ENCODE measurements at regions not wholly inside any gene's neighbourhood (a gene's known extent, or its start where the extent isn't known, plus 50 kb on each side); places are given as distances from the start of the nearest gene placed in this dataset.

GRCh38 chr11:91854171-91854570 lies 370.4 kb upstream of the FAT3 start:
- DNase-seq, result no peak

- no peak for DNase-seq
Measured at GRCh38 chr11:91851908-91852307, 372.7 kb upstream of the FAT3 start.

- DNase-seq, result no peak
Measured at GRCh38 chr11:91850533-91851275, 373.9 kb upstream of the FAT3 start.

GRCh38 chr11:91850021-91850420 lies 374.6 kb upstream of the FAT3 start:
- no peak for DNase-seq

GRCh38 chr11:91846649-91847048 lies 378.0 kb upstream of the FAT3 start:
- no peak for DNase-seq

- DNase-seq, result no peak
Measured at GRCh38 chr11:91846002-91846401, 378.6 kb upstream of the FAT3 start.

DNA sequence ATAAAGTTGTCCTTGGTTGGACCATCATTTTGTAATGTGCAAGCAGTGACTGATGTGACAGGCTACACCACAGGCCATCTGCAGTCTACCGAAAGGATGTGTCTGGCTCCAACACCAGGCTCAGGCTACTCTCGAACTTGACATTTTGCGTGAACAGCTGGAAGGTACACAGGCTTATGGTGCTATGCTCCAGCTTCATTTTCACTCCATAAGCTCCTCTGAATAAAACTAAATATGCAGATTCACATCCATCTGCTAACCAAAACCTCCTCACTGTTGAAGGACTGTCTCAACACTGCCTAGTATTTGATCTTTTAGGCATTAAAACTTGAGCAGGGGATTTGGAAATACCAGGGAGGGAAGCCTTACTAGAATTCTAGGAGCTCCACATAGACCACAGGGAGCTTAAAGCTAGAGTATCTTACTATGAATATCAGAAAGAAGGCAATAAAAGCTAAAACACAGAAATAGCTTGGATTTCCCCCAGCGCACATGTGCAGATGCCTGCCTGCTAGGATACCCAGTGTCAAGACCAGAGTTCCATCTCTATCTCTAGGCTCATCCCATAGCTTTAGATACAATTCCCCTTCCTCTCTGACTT lies 383.9 kb upstream of the FAT3 start:
- no peak for DNase-seq

- DNase-seq, result no peak
Measured at GRCh38 chr11:91837411-91838330, 386.9 kb upstream of the FAT3 start.

DNA sequence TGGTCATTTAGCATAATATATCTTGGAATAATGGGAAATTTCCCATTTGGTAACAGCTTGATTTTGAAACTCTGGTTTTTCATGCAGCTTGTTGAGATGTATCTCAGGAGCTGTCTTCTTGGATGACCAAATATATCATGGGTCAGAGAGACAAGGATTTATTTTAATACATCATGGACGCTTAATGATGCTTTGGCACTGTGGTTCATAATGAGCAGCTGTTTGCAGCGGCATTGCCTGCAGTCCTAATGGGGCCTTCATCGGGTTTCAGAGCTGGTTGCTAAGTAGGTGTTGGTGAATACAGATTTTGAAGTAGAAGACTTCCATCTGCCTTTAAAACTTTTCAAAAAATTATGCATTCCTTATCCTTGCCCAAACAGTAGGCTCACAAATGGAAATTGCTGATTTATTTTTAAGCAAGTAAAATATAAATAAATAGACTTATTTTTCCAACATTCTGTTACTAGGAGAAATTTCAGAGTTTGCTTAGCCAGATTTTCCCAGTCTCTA lies 389.5 kb upstream of the FAT3 start:
- DNase-seq, result no peak

GRCh38 chr11:91828901-91829300 lies 395.7 kb upstream of the FAT3 start:
- DNase-seq, result no peak

DNA sequence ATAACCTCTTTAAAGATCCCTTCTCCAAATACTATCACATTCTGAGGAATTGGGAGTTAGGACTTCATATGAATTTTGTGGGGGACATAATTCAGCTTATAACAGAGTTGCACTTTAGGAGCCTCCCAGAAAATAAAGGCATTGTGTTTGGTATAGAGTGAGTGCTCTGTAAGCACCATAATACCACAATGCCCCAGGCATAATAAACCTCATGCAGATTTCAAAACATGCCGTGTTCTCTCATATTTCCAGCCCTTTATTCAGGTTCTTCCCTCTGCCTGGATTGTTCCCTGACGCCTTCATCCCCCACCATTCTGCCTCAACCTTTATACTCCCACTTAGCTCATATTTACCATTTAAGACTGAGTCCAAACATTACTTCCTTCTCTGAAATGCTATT lies 398.8 kb upstream of the FAT3 start:
- DNase-seq, result no peak

DNA sequence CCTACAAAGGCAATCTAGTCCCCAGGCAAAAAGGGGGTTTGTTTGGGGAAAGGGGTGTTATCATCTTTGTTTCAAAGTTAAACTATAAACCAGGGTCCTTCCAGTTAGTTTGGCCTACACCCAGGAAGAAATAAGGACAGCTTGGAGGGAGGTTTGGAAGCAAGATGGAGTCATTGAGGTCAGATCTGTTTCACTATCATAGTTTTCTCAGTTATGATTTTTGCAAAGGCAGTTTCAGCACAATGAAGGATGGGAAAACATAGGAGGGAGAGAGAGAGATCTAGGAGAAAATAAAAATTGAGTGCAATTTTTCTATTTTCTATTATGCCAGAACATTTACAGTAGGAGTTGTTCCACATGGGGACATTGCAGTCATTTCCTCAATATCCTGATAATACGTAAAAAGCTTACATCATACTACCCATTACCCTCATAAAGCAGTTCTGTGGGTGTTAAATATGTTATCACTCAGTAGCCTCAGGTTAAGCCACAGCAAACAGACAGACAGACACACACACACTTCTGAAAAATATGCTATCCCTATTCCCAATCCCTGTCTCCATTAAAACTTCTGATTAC lies 401.3 kb upstream of the FAT3 start:
- DNase-seq, result no peak

DNA sequence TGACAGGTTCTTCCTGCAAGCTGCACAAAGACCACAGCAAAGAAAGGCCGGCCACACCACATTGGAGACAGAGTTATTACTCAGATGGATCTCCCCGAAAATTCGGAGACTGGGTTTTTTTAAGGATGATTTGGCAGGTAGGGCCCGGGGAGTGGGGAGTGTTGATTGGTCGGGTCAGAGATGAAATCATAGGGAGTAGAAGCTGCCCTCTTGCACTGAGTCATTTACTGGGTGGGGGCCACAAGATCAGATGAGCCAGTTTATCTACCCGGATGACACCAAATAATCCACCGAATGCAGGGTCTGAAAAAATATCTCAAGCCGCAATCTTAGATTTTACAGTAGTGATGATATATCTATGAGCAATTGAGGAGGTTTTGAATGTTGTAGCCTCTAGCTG lies 401.8 kb upstream of the FAT3 start:
- DNase-seq, result no peak

- DNase-seq, result no peak
Measured at GRCh38 chr11:91820709-91821108, 403.9 kb upstream of the FAT3 start.

DNA sequence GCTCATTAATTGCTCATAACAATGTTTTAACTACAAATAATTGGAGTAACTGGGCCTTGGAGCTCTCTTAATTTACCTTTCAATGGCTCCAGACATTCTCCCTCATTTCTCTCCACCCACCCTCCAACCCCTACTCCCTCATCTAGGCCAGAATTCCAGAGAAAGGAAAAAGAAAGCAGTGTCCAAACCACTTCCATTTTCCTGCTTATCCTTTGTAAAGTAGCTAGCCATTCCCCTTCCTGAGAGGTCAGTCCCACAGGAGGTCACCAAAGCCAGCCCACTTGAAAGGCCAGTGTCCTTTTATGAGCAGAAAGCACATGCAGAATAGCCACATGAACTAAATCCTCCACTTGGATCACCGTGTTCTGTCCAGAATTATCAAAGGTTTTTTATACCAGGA lies 404.8 kb upstream of the FAT3 start:
- no peak for DNase-seq

DNA sequence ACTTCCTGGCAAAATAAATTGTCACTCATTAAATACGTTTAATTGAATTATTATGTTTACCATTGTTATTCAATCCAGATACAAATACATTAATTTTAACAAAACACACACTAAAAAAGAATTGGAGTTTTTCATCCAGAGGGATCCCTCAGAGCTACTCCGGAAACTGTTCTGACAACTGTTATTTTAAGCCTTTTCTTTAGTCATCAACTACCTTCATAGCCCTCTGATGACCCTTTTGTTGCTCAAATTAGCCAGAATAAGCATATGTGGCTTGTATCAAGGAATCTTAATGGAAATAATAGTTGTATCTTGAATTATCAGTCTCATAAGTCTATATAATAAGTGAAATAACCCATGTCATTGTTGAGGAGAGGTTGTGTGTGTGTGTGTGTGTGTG lies 405.4 kb upstream of the FAT3 start:
- no peak for DNase-seq

- DNase-seq, result no peak
Measured at GRCh38 chr11:91817996-91818395, 406.6 kb upstream of the FAT3 start.

DNA sequence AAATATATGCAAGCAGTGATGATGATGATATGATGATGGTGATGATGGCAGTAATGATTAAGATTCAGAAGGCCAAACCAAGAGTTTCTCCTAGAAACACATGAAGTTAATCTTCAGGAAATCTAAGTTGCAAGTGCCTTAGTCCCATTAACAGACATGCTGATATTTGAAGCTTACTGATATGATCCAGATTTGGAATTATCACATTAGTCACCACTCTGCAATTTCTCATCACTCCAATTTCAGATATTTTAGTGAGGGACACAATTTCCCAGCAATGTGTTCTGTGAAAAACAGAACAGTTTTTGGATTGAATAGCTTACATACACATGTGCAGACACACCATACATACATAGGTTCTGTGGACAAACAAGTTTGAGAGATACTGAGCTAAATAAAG lies 411.4 kb upstream of the FAT3 start:
- DNase-seq, result no peak

- no peak for DNase-seq
Measured at GRCh38 chr11:91810871-91811270, 413.7 kb upstream of the FAT3 start.

DNA sequence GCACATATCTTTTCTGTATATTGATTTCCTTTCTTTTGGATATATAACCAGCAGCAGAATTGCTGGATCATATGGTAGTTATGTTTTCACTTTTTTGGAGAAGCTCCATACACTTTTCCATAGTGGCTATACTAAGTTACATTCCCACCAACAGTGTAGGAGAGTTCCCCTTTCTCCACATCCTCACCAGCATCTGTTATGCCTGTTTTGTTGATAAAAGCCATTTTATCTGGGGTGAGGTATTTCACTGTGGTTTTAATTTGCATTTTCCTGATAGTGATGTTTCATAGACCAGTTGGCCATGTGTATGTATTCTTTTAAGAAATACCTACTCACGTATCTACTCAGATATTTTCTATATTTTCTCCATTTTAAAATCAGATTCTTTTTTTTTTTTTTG lies 419.3 kb upstream of the FAT3 start:
- no peak for DNase-seq

- DNase-seq, result no peak
Measured at GRCh38 chr11:91804042-91804441, 420.6 kb upstream of the FAT3 start.

GRCh38 chr11:91802475-91802874 lies 422.1 kb upstream of the FAT3 start:
- no peak for DNase-seq

DNA sequence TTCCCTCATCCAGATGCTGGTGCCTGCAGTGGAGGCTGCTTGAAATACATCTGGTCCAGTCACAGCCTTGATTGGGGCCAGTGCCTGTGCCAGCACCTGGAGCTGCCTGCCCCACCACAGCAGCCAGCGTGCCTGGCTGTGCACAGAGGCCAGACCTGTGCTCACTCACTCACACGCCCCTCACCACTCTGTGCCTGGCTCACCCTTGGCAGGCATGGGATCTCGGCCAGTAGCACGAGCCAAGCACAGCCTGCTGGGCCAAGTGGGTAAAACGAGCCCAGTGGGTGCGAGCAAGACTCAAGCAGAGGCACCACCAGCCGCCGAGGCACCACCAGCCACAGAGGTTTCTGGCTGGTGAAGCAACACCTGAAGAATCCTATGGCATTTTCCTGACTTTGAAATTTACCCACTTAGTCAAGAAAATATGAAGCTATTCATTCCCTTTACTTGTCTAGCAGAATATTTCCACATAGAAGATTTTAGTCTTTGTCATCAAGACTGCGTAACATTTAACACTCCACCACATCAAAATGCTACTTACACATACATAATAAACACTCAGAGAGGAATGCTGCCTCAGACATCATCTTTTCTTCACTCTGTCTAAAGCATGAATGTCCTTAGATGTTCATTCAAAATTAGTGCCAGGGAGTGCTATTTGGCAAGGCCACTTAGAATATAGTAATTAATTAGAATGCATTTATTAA lies 424.3 kb upstream of the FAT3 start:
- no peak for DNase-seq
